Posterior cingulate gyrus (tissue), 11 donors: ENCODE measurements at regions not wholly inside any gene's neighbourhood (a gene's known extent, or its start where the extent isn't known, plus 50 kb on each side); places are given as distances from the start of the nearest gene placed in this dataset.

Source experiments
- DNase-seq, 10 donors: peaks; one replicate each; pipeline versions ENCODE4 v3.0.0 to v3.0.0-alpha.2; 2020 to 2021; ENCODE audit warnings: mixed read lengths in 3 of 10
- intact Hi-C: fragments of 100-400 bp; cut with DNase I; formaldehyde crosslinking; loops from one replicate; pipeline ENCODE4 v1.15.1; 2023

DNA sequence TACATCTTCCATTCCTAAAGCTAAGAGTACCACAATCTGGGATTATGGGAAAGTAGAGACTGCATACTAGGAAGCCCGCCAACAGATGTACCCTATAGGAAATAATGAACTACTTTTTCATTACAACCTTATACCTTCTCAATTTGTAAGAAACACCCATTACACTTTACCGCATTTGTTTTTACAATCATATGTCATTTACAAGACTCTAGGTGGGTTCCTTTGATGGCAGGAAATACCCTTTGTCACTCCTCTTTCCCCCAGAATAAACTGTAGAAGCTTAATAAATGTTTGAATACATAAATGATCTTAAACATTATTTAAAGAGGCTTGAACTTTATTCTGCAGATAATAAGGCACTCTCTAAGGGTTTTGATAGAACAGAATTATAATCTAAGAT lies 150.1 kb upstream of the TGFBR2 start:
- DNase-seq = no peak
- intact Hi-C loops = no loop called here

DNA sequence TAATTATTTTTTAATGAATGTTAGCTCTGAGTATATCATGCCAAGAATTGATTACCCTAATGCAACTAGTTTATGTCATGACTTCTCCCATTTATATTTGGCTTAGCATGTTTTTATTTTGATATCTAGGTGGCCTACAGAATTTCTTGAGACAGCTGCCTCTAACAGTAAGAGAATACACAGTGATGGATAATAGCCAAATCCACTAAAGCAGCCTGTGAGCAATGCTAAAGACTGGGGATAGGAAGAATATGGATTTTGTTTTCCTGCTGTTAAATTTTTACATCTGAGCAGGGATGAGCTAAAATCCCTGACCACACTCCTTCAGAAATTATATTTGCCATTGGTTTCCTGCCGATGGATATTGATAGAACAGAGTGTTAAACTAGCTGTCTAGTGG lies 149.3 kb upstream of the TGFBR2 start:
- DNase-seq = no peak
- intact Hi-C loops = no loop called here

DNA sequence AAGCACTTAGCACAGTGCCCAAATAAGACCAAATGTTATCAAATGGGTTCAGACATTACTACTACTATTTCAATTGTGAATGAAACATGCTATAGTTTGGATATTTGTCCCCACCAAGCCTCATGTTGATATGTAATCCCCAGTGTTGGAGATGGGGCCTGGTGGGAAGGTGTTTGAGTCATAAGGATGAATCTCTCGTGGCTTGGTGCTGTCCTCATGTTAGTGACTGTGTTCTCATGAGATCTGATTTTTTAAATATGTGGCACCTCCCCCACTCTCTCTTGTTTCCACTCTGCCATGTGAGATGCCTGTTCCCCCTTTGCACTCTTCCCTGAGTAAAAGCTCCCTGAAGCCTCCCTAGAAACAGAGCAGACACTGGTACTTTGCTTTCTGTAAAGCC lies 148.7 kb upstream of the TGFBR2 start:
- no peak for DNase-seq
- intact Hi-C loops = no loop called here

DNA sequence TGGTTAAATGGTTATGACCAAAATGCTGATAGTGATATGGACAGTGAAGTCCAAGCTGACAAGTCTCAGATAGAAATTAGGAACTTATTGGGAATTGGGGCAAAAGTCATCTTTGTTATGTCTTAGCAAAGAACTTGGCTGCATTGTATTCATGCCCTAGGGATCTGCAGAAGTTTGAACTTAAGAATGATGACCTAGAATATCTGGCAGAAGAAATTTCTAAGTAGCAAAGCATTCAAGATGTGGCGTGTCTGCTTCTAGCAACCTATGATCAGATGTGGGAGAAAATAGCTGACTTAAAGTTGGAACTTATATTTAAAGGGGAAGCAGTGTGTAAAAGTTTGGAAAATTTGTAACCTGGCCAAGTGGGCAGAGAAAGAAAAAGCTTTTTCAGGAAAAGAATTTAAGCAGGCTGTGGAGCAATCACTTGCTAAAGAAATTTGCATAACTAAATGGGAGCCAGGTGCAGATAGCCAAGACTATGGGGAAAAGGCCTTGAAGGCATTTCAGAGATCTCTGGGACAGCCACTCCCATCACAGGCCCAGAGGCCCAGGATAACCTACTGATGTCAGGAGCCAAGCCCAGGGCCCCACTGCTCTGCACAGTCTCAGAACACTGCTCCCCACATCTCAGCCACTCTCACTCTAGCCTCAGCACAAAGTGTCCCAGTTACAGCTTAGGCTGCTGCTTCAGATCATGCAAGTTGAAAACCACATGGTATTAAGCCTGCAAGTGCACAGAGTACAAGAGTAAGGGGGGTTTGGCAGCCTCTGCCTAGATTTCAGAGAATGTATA lies 147.8 kb upstream of the TGFBR2 start:
- intact Hi-C loops = no loop called here
- DNase-seq = no peak

DNA sequence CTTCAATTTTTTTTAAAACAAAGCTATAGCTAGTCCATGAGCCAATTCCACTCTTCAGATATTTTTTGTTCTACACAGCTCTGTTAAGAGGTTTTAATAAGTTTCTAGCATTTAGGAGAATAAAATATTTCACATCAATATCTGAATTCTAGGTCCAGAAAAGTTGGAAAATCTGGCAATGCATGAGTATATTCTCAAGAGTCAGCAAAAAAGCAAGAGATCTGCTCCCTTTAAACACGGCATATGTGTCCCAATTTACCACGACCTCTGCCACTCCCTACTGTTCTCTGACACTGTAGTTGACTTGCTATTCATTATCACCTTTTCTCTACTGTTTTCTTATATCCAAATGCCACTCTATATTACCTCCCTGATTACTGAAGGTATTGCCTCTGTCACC lies 145.1 kb upstream of the TGFBR2 start:
- intact Hi-C loops = no loop called here
- DNase-seq = no peak

DNA sequence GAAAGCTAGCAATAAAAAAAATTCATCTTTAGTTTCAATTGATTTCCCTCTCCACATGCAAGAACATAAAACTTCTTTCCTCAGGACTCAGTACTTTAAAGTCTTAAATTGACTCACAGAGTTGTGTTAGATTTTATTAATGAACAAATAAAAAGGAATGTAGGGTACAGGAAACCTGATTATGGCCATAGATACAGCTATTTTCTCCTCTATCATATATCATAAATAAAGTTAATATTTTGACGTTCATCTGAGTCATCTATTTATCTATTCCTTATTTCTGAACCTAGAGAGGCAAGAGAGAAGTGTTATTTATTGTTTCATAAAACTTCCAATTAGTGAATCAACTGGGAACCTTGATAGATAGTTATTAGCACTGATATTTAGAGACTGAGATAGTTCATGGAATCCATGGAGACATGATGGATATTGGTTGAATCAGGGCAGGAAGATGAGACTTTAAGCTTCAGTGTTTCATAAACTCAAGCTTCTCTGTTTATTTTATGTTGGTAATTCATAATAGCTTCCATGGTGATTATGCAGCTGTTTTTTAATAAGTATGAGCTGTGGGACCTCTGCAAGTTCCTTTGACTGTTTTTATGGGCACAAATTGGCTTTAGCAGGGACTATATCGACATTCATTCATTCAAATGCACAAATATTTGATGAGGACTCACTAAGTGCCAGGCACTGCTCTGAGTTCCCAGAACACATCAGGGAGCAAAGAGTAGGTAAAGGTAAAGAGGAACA lies 143.5 kb upstream of the TGFBR2 start:
- intact Hi-C loops = no loop called here
- no peak for DNase-seq

DNA sequence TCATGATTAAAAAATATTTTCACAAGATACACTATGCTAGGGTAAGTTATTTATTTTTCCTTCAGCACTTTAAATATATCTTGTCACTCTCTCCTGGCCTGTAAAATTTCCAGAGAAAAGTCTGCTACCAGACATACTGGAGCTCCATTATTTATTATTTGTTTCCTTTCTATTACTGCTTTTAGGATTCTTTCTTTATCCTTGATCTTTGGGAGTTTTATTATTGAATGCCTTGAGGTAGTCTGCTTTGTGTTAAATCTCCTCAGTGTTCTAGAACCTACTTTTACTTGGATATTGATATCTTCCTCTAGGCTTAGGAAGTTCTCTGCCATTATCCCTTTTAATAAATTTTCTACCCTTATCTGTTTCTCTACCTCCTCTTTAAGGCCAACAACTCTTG lies 142.0 kb upstream of the TGFBR2 start:
- intact Hi-C loops = no loop called here
- DNase-seq = no peak

DNA sequence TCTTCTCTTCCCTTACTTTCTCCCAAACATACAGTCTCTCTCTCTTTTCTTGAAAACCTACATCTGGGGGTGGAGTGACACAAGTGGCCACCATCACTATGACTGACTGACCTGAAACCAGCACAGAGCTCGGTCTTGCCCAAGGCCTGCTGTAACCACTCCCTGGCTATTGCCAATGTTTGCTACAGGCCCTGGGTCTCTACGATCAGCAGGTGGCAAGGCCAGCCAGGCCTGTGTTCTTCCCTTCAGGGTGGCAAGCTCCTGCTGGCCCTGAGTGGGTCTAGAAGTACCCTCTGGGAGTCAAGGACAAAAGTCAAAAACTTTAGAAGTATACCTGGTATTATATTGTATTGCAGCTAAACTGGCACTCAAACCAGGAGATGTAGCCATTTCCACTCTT lies 140.9 kb upstream of the TGFBR2 start:
- peak in 1 of 10 donors; percentile 59 for DNase-seq
- intact Hi-C loops = no loop called here

DNA sequence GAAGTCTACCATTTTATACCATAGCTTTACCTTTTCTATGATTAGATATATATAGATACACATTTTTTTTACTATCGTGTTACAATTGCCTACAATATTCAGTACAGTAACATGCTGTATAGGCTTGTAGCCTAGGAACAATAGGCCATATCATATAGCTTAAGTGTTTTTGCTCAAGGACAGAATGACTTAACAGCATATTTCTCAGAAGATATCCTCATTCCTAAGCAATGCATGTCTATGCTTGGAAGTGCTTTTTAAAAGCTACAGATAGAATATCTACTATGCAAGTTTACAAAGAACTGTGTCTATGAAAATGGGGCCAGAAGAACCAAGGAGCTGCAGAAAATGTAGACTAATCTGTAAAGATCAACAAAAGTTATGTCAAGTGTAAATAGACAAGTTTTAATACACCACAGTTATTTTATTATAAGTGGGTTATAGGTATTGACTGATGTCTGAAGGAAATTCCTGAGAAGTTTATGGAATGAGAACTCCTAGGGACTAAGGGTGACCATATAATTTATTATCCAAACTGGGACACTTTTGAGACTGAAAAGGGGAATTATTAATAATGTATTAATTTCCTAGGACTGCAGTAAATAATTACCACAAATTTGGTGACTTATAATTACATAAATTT lies 138.7 kb upstream of the TGFBR2 start:
- intact Hi-C loops = no loop called here

DNA sequence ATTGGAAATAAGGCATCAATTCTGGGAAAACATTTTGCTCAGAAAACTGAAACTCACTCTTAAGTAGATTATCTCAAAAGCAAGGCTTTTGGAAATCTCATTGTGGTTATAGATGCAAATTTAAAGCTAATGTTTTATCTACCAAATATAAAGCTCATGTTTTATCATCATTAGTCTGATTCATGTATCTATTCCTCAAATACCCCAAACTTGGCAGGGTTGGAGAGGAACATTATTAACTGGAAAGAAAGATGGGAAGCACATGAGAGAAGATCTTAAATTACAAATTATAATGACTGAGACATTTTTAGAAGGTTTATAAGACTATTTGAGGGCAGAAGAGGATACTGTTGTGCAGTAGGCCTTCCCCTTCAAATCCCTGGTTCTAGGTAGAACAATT lies 137.3 kb upstream of the TGFBR2 start:
- intact Hi-C loops = no loop called here
- no peak for DNase-seq

More for the DNA sequence above, 138.7 kb upstream of the TGFBR2 start:
- DNase-seq = no peak

DNA sequence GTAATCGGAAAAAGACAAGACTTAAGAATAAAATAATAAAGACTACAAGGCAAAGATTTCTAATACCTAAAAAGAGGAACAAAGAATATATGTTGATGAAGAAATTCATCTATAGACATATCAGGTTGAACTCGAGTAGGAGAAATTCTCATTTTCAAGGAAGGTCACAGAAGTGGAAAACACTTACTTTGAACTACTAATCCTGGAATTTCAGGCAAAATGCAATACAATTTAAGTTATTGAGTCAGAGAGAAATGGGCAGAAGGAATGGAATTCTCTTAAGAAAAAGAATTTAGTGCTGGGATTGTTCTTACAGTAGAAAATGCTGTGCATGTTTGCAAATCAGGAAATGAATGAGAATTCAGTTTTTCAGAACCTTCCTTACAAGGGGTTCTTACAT lies 135.9 kb upstream of the TGFBR2 start:
- intact Hi-C loops = no loop called here
- no peak for DNase-seq

DNA sequence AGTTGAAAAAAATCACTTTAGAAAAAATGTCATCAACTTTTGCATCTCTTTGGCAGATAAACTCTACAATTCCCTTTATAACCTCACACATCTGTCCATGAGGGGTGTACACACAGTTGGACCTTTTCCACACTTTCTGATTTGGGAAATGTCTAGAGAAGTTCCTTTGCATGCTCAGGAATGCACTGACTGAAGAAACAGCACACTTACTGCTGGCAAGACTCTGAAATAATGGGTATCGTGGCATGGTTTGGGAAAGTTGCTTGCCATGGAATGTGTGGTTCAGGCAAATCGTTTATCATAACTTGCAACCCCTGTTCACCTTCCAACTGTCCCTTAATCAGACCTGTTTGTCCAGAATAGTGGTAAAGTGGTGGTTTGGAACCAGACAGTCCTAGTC lies 135.3 kb upstream of the TGFBR2 start:
- intact Hi-C loops = no loop called here
- no peak for DNase-seq

DNA sequence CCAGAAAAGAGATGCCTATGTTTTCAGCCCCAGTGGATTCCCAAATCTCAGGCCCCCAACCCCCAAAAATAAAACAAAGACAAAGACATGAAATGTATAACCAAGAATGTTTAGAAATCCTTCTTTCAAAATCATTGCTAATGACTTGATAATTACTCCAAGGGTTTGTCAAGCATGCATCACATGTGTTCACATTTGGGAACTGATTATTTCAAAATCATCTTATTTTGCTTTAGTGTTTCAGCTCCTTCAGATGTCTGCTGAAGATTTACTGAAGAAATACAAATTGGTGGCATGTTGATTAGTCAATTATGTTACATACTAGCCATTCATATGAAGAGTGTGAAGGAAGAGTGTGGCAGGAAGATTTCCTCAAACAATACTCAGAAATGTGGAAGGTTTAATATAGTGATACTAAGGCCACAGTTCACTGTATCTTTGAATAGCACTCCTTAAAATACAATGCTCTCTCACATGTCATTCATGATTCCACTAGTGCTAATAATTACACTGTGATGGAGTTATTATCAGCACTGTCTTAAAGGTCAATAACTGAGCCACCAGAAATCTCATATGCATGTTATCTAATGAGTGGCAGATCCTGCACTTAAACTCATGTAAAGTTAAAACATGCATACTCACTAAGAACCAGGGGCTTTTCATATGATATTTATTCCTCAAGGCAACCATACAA lies 134.5 kb upstream of the TGFBR2 start:
- intact Hi-C loops = no loop called here
- no peak for DNase-seq

DNA sequence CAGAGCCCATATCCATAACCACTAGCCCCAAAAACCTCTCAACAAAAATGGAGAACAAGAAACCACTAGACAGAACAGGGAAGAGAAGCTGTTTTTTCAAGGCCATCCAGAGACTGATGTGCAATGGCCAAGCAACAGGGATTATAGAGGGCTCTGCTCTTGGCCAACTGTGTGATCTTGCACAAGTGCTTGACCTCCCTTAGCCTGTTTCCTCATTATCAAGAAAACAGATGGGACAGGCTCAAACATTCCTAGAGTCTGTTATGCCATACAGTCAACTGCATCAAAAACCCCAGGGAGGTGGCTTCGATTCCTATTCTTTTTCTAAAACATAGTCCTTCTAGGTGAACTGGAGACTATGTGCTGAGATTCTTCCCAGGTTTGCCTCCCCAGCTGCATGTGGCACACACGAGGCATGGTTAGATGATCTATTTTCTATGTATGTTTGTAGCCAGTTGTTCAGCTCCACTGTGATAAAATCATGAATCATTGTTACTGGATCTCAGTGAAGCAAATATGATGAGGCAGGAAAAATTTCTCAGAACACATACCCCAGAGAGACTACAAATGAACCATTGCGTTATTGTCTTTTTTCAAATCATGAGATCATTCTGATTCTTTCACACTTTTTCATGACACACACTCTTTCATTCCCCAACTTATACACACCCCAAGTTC lies 132.9 kb upstream of the TGFBR2 start:
- intact Hi-C loops = no loop called here
- DNase-seq = no peak

DNA sequence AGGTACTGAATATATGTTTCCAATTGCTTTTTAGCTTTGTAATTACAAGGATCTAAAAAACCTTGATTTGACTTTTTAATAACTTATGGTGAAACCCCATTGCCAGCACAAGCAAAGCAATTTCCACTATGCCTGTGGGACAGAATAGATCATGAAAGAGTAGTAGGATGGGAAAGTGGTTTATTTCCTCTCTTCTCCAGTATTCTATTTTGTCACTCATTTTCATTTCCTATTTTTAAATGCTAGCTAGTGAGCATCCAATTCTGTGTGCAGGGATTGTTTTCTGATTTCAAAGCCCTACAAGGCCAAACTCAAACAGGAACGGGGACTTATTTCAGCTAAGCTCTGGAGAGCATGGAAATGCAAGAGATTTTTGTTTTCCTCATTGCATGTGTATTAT lies 132.0 kb upstream of the TGFBR2 start:
- intact Hi-C loops = no loop called here
- no peak for DNase-seq

DNA sequence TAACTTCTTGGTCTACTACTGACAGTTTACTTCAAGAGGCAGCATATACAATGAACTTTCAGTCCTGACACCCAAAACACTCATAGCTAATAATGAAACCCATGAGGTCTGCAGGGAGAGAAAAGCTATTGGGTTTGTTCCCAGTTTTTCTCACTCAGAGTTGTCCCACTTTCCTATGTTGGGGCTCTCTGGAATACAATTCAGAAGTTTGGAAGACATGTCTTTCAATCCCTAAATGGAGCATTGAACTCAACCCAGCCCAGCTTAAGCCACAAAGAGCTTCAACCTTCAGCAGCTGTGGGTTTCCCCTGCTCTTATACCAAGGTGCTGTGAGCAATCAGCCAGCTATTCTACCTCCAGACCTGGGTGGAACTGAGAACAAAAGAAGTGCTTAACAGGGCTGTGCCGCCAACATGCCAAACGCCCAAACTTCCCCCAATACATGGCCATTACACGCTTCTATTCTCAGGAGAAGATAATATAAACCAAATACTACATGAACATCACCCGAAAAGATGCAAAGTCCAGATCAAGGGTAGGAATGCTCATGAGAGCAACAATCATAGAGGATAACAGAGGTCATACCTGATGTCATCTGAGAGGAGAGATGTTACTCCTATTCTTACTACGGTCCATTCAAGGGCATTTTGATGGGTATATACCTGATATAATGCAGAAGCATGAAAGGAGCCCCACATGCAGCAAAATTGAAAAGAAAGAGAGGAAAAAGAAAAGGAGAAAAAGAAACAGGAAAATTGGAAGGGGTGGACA lies 131.2 kb upstream of the TGFBR2 start:
- intact Hi-C loops = no loop called here
- no peak for DNase-seq

DNA sequence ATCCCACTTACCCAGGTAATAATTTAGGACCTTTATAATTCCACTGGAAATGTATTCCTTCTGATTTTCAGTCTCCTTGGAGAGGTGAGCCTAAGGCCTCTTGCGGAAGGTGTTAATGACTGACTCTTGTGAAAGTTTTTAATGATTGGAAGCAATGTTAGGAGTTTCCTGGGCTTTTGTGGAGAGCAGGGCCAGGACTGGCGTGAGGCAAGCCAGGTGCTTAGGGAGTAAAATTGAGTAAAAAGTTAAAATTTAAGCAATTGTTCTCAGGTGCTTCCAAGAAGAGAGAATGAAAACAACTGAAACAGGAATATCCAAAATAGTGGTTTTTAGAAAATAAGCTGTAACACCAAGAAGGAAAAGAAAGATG lies 130.6 kb upstream of the TGFBR2 start:
- DNase-seq = no peak
- intact Hi-C loops = no loop called here

DNA sequence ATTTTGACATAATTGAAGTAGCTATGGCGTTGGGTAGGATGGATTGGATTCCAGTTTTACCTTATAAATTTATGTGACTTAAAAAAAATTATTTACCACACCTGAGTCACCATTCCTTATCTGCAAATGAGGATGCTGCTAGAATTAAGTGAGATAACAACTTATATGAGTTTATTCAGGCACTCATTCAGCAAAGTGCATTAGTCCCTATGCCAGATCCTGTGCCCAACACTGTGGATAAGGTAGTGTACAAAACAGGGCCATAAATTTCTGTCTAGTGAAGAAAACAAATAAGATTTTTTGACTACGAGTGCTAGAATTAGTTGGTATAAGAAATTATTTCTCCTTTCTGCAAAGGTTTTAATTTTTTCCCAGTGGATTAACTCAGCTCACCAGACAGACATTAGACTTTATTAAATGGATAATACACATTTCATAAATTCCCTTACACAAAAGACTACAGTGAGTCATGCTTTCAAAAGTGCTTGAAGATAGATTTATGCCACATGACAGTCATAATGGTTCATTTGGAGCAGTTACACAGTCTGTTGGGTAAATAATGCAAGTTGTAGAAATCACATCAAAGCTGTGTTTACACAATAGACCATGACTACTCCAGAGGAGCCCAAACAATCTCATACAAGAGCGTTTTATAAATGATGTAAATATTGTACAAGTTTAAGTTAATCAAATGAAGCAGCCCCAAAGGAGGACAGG lies 129.9 kb upstream of the TGFBR2 start:
- intact Hi-C loops = no loop called here
- DNase-seq = no peak
